PC-3 (cell line): ENCODE measurements at regions not wholly inside any gene's neighbourhood (a gene's known extent, or its start where the extent isn't known, plus 50 kb on each side); places are given as distances from the start of the nearest gene placed in this dataset.

ENCODE experiments used
- ATAC-seq: fragments of 200-7000 bp; cut with Tn5 transposase; 2 replicates; pipeline ENCODE4 v1.9.1; 2020; ENCODE audit warnings: mild to moderate bottlenecking, moderate library complexity
- BruUV-seq: library from RNA; stranded (reverse); fragments of 400-500 nt; replicated peaks from 2 replicates; lab custom pipeline; 2021; lab: Mats Ljungman, UMichigan
- CTCF ChIA-PET: fragments of 300-600 bp; sonication (Branson Sonifier 250); formaldehyde crosslinking; loops from one replicate; lab custom pipeline; 2022; ENCODE audit warnings: antibody characterized with exemption; lab: Charles Lee
- POLR2A ChIA-PET: fragments of 300-600 bp; sonication (Branson Sonifier 250); formaldehyde crosslinking; loops from one replicate; lab custom pipeline; 2022; ENCODE audit warnings: antibody characterized with exemption; ENCODE audit not compliant: unreplicated experiment; lab: Charles Lee
- DNase-seq: peaks from one replicate; pipeline ENCODE4 v3.0.0-alpha.2; 2015
- H2AFZ ChIP-seq: fragments of 300-600 bp; sonication (generic); 2 replicates; pipeline ENCODE4 v1.6.0; 2016; ENCODE audit warnings: antibody characterized with exemption, low read length
- H3F3A ChIP-seq: fragments of 300-600 bp; sonication (generic); one replicate; pipeline ENCODE4 v1.6.0; 2017; ENCODE audit warnings: antibody characterized with exemption, low read length, control low read depth, mild to moderate bottlenecking; ENCODE audit not compliant: unreplicated experiment
- H3K27ac ChIP-seq: fragments of 300-600 bp; sonication (generic); 2 replicates; pipeline ENCODE4 v1.5.1; 2016; ENCODE audit warnings: mild to moderate bottlenecking, low read length
- H3K27me3 ChIP-seq: fragments of 300-600 bp; sonication (generic); 2 replicates; pipeline ENCODE4 v1.6.1; 2016; ENCODE audit warnings: low read length, mixed read lengths
- H3K36me3 ChIP-seq: fragments of 300-600 bp; sonication (generic); 2 replicates; pipeline ENCODE4 v1.6.1; 2016; ENCODE audit warnings: low read depth, mixed run types, low read length, mixed read lengths
- H3K4me1 ChIP-seq: fragments of 300-600 bp; sonication (generic); 2 replicates; pipeline ENCODE4 v1.5.1; 2016; ENCODE audit warnings: low read length; ENCODE audit not compliant: insufficient read depth
- H3K4me2 ChIP-seq: fragments of 300-600 bp; sonication (generic); 2 replicates; pipeline ENCODE4 v1.6.0; 2016; ENCODE audit warnings: low read length
- H3K4me3 ChIP-seq: fragments of 300-600 bp; sonication (generic); 2 replicates; pipeline ENCODE4 v1.5.1; 2016; ENCODE audit warnings: mild to moderate bottlenecking, low read length, mixed read lengths
- H3K79me2 ChIP-seq: fragments of 300-600 bp; sonication (generic); 2 replicates; pipeline ENCODE4 v1.6.1; 2017; ENCODE audit warnings: low read length, mixed read lengths
- H3K9ac ChIP-seq: fragments of 300-600 bp; sonication (generic); 2 replicates; pipeline ENCODE4 v1.6.0; 2016; ENCODE audit warnings: mild to moderate bottlenecking, low read length
- H3K9me2 ChIP-seq: fragments of 300-600 bp; sonication (generic); replicated peaks from 2 replicates; pipeline ENCODE4 v1.6.1; 2016; ENCODE audit warnings: mixed run types, low read length, mixed read lengths
- H3K9me3 ChIP-seq: fragments of 300-600 bp; sonication (generic); 2 replicates; pipeline ENCODE4 v1.6.1; 2016; ENCODE audit warnings: low read length, mixed read lengths
- H4K20me1 ChIP-seq: fragments of 300-600 bp; sonication (generic); 2 replicates; pipeline ENCODE4 v1.6.1; 2016; ENCODE audit warnings: low read length, mixed read lengths
- CTCF ChIP-seq: fragments of 300-600 bp; sonication (generic); conservative IDR thresholded peaks from 2 replicates; pipeline ENCODE4 v1.5.1; 2017; ENCODE audit warnings: antibody characterized with exemption, low read depth, mild to moderate bottlenecking, low read length
- EZH2 ChIP-seq: fragments of 300-600 bp; sonication (generic); IDR thresholded peaks from one replicate; pipeline ENCODE4 v1.6.1; 2017; ENCODE audit warnings: antibody characterized with exemption, mild to moderate bottlenecking, low read length; ENCODE audit not compliant: unreplicated experiment
- EZH2phosphoT487 ChIP-seq: fragments of 300-600 bp; sonication (generic); IDR thresholded peaks from 2 replicates; pipeline ENCODE4 v1.6.1; 2018; ENCODE audit warnings: mild to moderate bottlenecking, antibody characterized with exemption, low read length, borderline replicate concordance
- intact Hi-C: fragments of 100-400 bp; cut with micrococcal nuclease; formaldehyde crosslinking; loops from 2 replicates; pipeline ENCODE4 v1.9.0; 2023

GRCh38 chr7:156379324-156380070, 261.1 kb upstream of the RNF32 start:
- H3K4me2 ChIP-seq: no peak overlapping the region
- ATAC-seq (no peak), DNase-seq (no peak)
- no peak overlapping the region for H3K27ac ChIP-seq
- H2AFZ ChIP-seq: no peak overlapping the region
- no peaks in the 10 kb centered on the region for H3K79me2 ChIP-seq
- H3K9me3 ChIP-seq: no peaks in the 10 kb centered on the region
- H3K9ac ChIP-seq: no peak overlapping the region
- no peak overlapping the region for H3K4me3 ChIP-seq
- CTCF ChIA-PET: no interaction called here
- intact Hi-C loops: no loop called here
- H3K27me3 ChIP-seq: peaks cover 78% of the 10 kb centered on the region
- no peak for TF ChIP-seq EZH2phosphoT487
- H4K20me1 ChIP-seq: no peaks in the 10 kb centered on the region
- H3K4me1 ChIP-seq: no peaks in the 10 kb centered on the region
- H3K9me2 ChIP-seq: no peaks in the 10 kb centered on the region
- H3F3A ChIP-seq: no peaks in the 10 kb centered on the region
- no peaks in the 10 kb centered on the region for H3K36me3 ChIP-seq
- POLR2A ChIA-PET: no interaction called here
- BruUV-seq: no TSS peak

GRCh38 chr7:156378806-156379205, 261.8 kb upstream of the RNF32 start:
- H3K4me2 ChIP-seq: no peak overlapping the region
- ChIA-PET CTCF (no interaction called here), POLR2A (no interaction called here)
- TF ChIP-seq CTCF: no peak
- no peak for TF ChIP-seq EZH2phosphoT487
- TF ChIP-seq EZH2: no peak
- ATAC-seq: no peak
- no peaks in the 10 kb centered on the region for H3K4me1 ChIP-seq
- intact Hi-C loops: no loop called here
- H3K27me3 ChIP-seq: peaks cover 73% of the 10 kb centered on the region
- no peak overlapping the region for H3K9ac ChIP-seq
- no peaks in the 10 kb centered on the region for H3K79me2 ChIP-seq
- H3F3A ChIP-seq: no peaks in the 10 kb centered on the region
- no peak overlapping the region for H3K4me3 ChIP-seq
- H3K9me2 ChIP-seq: no peaks in the 10 kb centered on the region
- H3K9me3 ChIP-seq: no peaks in the 10 kb centered on the region
- H4K20me1 ChIP-seq: no peaks in the 10 kb centered on the region
- no peak overlapping the region for H2AFZ ChIP-seq
- no peaks in the 10 kb centered on the region for H3K36me3 ChIP-seq
- H3K27ac ChIP-seq: no peak overlapping the region
- no TSS peak for BruUV-seq
- no peak for DNase-seq

DNA sequence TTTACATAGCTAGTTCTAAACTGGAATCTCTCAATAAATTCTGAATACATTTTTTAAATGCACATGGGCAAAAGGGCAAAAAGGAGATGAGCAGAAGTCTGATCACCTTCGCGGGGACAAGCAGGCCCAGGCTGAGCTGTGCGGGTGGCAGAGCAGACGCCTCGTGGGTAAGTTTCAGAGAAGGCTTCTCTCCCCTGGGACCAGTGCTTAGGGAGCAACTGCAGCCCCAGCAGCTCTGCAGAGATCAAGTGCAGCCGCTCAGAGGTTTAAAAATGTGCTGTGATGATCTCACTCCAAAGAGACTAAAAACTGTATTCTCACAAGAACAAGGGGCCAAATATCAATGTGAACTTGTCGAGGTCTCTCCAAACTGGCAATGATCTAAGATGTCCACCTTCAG, 264.3 kb upstream of the RNF32 start:
- CTCF ChIA-PET: no interaction called here
- no TSS peak for BruUV-seq
- H3K4me2 ChIP-seq: no peak overlapping the region

More for the DNA sequence above, 264.3 kb upstream of the RNF32 start:
- H3K9me3 ChIP-seq: peaks cover 6% of the 10 kb centered on the region; the same call in 1 of the 2 replicates
- peaks cover 53% of the 10 kb centered on the region for H3K27me3 ChIP-seq
- H3F3A ChIP-seq: no peaks in the 10 kb centered on the region
- intact Hi-C loops: no loop called here
- no peaks in the 10 kb centered on the region for H3K36me3 ChIP-seq
- H3K4me1 ChIP-seq: no peaks in the 10 kb centered on the region
- no peaks in the 10 kb centered on the region for H3K9me2 ChIP-seq
- DNase-seq: no peak
- POLR2A ChIA-PET: no interaction called here
- TF ChIP-seq EZH2 (no peak), CTCF (no peak), EZH2phosphoT487 (no peak)
- H2AFZ ChIP-seq: no peak overlapping the region
- no peaks in the 10 kb centered on the region for H4K20me1 ChIP-seq
- H3K79me2 ChIP-seq: no peaks in the 10 kb centered on the region
- no peak overlapping the region for H3K27ac ChIP-seq
- no peak overlapping the region for H3K4me3 ChIP-seq
- no peak overlapping the region for H3K9ac ChIP-seq
- no peak for ATAC-seq
